ENCODE measurements at regions not wholly inside any gene's neighbourhood (a gene's known extent, or its start where the extent isn't known, plus 50 kb on each side); places are given as distances from the start of the nearest gene placed in this dataset.
A peak's percentile ranks its signal among the peaks of the same experiment; 100 is the strongest.

GRCh38 chr14:97413966-97414717 lies 617.0 kb downstream of the VRK1 start:
- no peaks in the 10 kb centered on the region for H3K36me3 Mint-ChIP-seq (ENCODE audit: low read depth)
- H3K27ac Mint-ChIP-seq = no peak overlapping the region
- DNase-seq = no peak
- CTCF ChIA-PET = interaction anchor here (0.7 kb wide), 1 partner anchor 1735 kb away, joined by 3 read pairs; no protein-coding TSS in a partner anchor
- no peaks in the 10 kb centered on the region for H3K9me3 Mint-ChIP-seq
- peaks cover 6% of the 10 kb centered on the region for H3K27me3 Mint-ChIP-seq (ENCODE audit: low read depth)
- intact Hi-C loops (cut with micrococcal nuclease) = loop anchor here (5.0 kb wide), 1 partner anchor 288 kb away; no protein-coding TSS in a partner anchor
- no peak overlapping the region for H3K4me3 Mint-ChIP-seq
- H3K4me1 Mint-ChIP-seq (ENCODE audit: low read depth) = peaks cover 11% of the 10 kb centered on the region

DNA sequence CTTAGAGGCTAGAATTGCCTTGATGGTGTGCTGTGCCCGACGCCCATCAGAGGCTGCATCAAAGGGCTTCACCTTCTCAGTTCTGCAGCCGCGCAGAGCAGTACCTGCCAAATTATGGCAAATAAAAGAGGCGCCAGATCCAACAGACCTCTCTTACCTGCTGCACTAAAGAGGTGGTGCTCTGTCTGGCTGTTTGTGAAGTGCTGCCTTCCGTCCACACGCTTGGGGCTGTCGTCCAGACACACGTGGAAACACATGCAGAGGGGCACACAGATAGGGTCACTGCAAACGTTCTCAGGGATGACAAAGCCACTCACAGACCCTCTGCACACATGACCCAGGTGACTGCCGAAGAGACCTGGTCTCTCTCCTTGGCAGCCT lies 617.5 kb downstream of the VRK1 start:
- Mint-ChIP-seq H3K4me1 (ENCODE audit: low read depth) (peaks cover 5% of the 10 kb centered on the region), H3K27ac (no peak overlapping the region)

GRCh38 chr14:97415907-97416306 lies 618.7 kb downstream of the VRK1 start:
- Mint-ChIP-seq H3K9me3 (no peaks in the 10 kb centered on the region), H3K4me3 (no peak overlapping the region), H3K4me1 (ENCODE audit: low read depth) (peaks cover 2% of the 10 kb centered on the region), H3K27me3 (ENCODE audit: low read depth) (peaks cover 6% of the 10 kb centered on the region), H3K27ac (no peak overlapping the region), H3K36me3 (ENCODE audit: low read depth) (no peaks in the 10 kb centered on the region)
- CTCF ChIA-PET = no interaction called here
- intact Hi-C loops (cut with micrococcal nuclease) = no loop called here
- DNase-seq = no peak

More for the DNA sequence above, 617.5 kb downstream of the VRK1 start:
- H3K27me3 Mint-ChIP-seq (ENCODE audit: low read depth) = peaks cover 6% of the 10 kb centered on the region
- no peak for DNase-seq
- no peak overlapping the region for H3K4me3 Mint-ChIP-seq
- no peaks in the 10 kb centered on the region for H3K36me3 Mint-ChIP-seq (ENCODE audit: low read depth)
- CTCF ChIA-PET = interaction anchor here (0.6 kb wide), 1 partner anchor 53 kb away, joined by 3 read pairs; no protein-coding TSS in a partner anchor
- H3K9me3 Mint-ChIP-seq = no peaks in the 10 kb centered on the region
- intact Hi-C loops (cut with micrococcal nuclease) = loop anchor here (5.0 kb wide), 1 partner anchor 288 kb away; no protein-coding TSS in a partner anchor

- no peaks in the 10 kb centered on the region for H3K36me3 Mint-ChIP-seq (ENCODE audit: low read depth)
- H3K27me3 Mint-ChIP-seq (ENCODE audit: low read depth) = peaks cover 6% of the 10 kb centered on the region
- H3K4me1 Mint-ChIP-seq (ENCODE audit: low read depth) = peaks cover 2% of the 10 kb centered on the region
- DNase-seq = no peak
- no peak overlapping the region for H3K27ac Mint-ChIP-seq
- no peaks in the 10 kb centered on the region for H3K9me3 Mint-ChIP-seq
- intact Hi-C loops (cut with micrococcal nuclease) = no loop called here
- no peak overlapping the region for H3K4me3 Mint-ChIP-seq
- CTCF ChIA-PET = no interaction called here
Measured at GRCh38 chr14:97416550-97416949, 619.4 kb downstream of the VRK1 start.

DNA sequence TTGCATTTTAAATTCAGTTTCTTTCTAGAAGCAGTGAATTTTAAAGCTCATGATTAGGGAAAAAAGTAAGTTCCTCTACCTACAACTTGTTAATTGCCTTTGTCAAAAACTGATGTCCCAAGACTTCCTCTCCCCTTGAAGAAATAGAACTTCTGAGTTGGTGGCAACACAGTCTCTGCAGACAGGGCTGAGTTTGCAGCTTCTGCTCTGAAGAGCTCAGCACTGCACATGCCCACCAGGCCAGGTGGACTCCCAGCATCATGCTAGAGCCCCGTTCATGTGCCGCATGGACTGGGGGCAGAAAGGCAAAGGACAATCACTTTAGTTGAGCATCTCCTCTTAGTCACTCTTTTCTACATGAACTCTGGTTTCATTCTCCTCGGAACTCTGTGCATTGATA lies 620.1 kb downstream of the VRK1 start:
- H3K27ac Mint-ChIP-seq = no peak overlapping the region
- intact Hi-C loops (cut with micrococcal nuclease) = no loop called here
- DNase-seq = no peak
- CTCF ChIA-PET = no interaction called here
- H3K9me3 Mint-ChIP-seq = no peaks in the 10 kb centered on the region
- H3K4me3 Mint-ChIP-seq = no peak overlapping the region
- peaks cover 2% of the 10 kb centered on the region for H3K4me1 Mint-ChIP-seq (ENCODE audit: low read depth)
- H3K36me3 Mint-ChIP-seq (ENCODE audit: low read depth) = no peaks in the 10 kb centered on the region
- H3K27me3 Mint-ChIP-seq (ENCODE audit: low read depth) = peaks cover 6% of the 10 kb centered on the region

GRCh38 chr14:97420211-97420610 lies 623.0 kb downstream of the VRK1 start:
- H3K9me3 Mint-ChIP-seq = no peaks in the 10 kb centered on the region
- H3K27ac Mint-ChIP-seq = no peak overlapping the region
- peaks cover 2% of the 10 kb centered on the region for H3K4me1 Mint-ChIP-seq (ENCODE audit: low read depth)
- no peaks in the 10 kb centered on the region for H3K27me3 Mint-ChIP-seq (ENCODE audit: low read depth)
- CTCF ChIA-PET = no interaction called here
- intact Hi-C loops (cut with micrococcal nuclease) = no loop called here
- no peak for DNase-seq
- H3K4me3 Mint-ChIP-seq = no peak overlapping the region
- no peaks in the 10 kb centered on the region for H3K36me3 Mint-ChIP-seq (ENCODE audit: low read depth)

- no peak overlapping the region for H3K27ac Mint-ChIP-seq
- H3K4me1 Mint-ChIP-seq (ENCODE audit: low read depth) = no peaks in the 10 kb centered on the region
- DNase-seq = peak; percentile 7
- H3K4me3 Mint-ChIP-seq = no peak overlapping the region
- H3K36me3 Mint-ChIP-seq (ENCODE audit: low read depth) = no peaks in the 10 kb centered on the region
- H3K9me3 Mint-ChIP-seq = no peaks in the 10 kb centered on the region
- H3K27me3 Mint-ChIP-seq (ENCODE audit: low read depth) = no peaks in the 10 kb centered on the region
- CTCF ChIA-PET = no interaction called here
- intact Hi-C loops (cut with micrococcal nuclease) = no loop called here
Measured at GRCh38 chr14:97426776-97427175, 629.6 kb downstream of the VRK1 start.

DNA sequence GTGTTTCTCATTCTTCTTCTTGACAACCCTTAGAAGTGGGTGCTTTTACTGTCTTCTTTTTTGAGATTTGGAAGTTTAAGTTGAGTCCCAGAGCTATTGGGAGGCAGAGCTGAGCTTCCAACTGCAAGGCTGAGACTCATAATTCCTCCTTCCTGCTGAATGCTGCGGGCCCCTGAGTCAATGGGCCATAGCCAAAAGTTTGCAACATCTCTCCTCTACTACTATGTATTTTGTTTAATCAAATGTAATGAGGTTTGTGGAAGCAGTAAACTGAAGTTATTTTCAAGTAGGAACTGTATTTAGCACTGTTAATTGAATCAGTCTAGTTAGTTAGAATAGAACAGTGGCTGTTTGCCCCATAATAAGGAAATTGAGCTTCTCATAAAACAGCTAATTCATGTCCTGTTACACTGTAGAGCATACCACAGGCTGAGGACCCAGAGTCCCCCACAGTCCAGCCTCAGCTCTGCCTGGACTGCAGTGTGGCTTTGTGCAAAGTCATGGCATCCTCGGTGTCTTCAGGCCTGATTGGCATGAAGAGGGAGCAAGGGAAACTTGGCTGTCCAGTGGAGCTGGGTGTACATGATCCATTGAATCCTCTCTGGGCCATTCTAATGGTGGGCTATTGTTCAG lies 631.7 kb downstream of the VRK1 start:
- DNase-seq = no peak
- Mint-ChIP-seq H3K36me3 (ENCODE audit: low read depth) (no peaks in the 10 kb centered on the region), H3K4me3 (no peak overlapping the region), H3K4me1 (ENCODE audit: low read depth) (no peaks in the 10 kb centered on the region), H3K27me3 (ENCODE audit: low read depth) (no peaks in the 10 kb centered on the region), H3K9me3 (no peaks in the 10 kb centered on the region), H3K27ac (no peak overlapping the region)
- intact Hi-C loops (cut with micrococcal nuclease) = no loop called here
- CTCF ChIA-PET = no interaction called here

DNA sequence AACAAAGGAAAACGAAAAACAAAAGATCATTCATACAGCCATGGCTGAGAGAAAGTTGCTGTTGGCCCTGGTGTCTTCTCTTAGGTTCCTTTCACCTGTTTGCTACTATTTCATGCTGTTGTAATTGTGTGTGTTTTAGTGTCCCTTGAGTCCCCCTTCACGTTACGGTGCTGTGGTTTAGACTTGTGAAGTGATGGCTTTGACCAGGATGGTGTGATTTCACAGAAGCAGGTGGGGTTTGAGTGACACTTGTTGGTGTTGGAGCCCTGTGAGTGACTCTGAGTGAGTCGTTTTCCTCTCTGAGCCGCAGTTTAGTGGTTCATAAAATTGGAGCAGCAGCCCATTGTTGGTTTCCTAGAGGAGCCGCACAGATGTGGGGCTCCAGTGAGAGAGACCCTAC lies 635.4 kb downstream of the VRK1 start:
- Mint-ChIP-seq H3K27ac (no peak overlapping the region), H3K9me3 (no peaks in the 10 kb centered on the region), H3K4me3 (no peak overlapping the region), H3K4me1 (ENCODE audit: low read depth) (no peaks in the 10 kb centered on the region), H3K36me3 (ENCODE audit: low read depth) (no peaks in the 10 kb centered on the region), H3K27me3 (ENCODE audit: low read depth) (no peaks in the 10 kb centered on the region)
- CTCF ChIA-PET = no interaction called here
- intact Hi-C loops (cut with micrococcal nuclease) = no loop called here
- no peak for DNase-seq

- DNase-seq = no peak
- H3K36me3 Mint-ChIP-seq (ENCODE audit: low read depth) = no peaks in the 10 kb centered on the region
- H3K9me3 Mint-ChIP-seq = no peaks in the 10 kb centered on the region
- CTCF ChIA-PET = no interaction called here
- H3K27ac Mint-ChIP-seq = peak overlapping the region; percentile 80
- H3K4me1 Mint-ChIP-seq (ENCODE audit: low read depth) = peaks cover 15% of the 10 kb centered on the region
- intact Hi-C loops (cut with micrococcal nuclease) = no loop called here
- H3K27me3 Mint-ChIP-seq (ENCODE audit: low read depth) = no peaks in the 10 kb centered on the region
- H3K4me3 Mint-ChIP-seq = no peak overlapping the region
Measured at GRCh38 chr14:97441740-97442362, 644.7 kb downstream of the VRK1 start.

- CTCF ChIA-PET = no interaction called here
- DNase-seq = peak; percentile 30
- H3K4me3 Mint-ChIP-seq = no peak overlapping the region
- H3K9me3 Mint-ChIP-seq = no peaks in the 10 kb centered on the region
- H3K27ac Mint-ChIP-seq = peak overlapping the region; percentile 80
- H3K27me3 Mint-ChIP-seq (ENCODE audit: low read depth) = no peaks in the 10 kb centered on the region
- peaks cover 15% of the 10 kb centered on the region for H3K4me1 Mint-ChIP-seq (ENCODE audit: low read depth)
- intact Hi-C loops (cut with micrococcal nuclease) = no loop called here
- H3K36me3 Mint-ChIP-seq (ENCODE audit: low read depth) = no peaks in the 10 kb centered on the region
Measured at GRCh38 chr14:97442363-97442762, 645.2 kb downstream of the VRK1 start.

- Mint-ChIP-seq H3K4me1 (ENCODE audit: low read depth) (peaks cover 15% of the 10 kb centered on the region), H3K4me3 (no peak overlapping the region), H3K9me3 (no peaks in the 10 kb centered on the region), H3K36me3 (ENCODE audit: low read depth) (no peaks in the 10 kb centered on the region), H3K27ac (no peak overlapping the region), H3K27me3 (ENCODE audit: low read depth) (no peaks in the 10 kb centered on the region)
- CTCF ChIA-PET = interaction anchor here (1.2 kb wide), 1 partner anchor 15 kb away, joined by 6 read pairs; no protein-coding TSS in a partner anchor
- no peak for DNase-seq
- intact Hi-C loops (cut with micrococcal nuclease) = no loop called here
Measured at GRCh38 chr14:97443412-97443811, 646.2 kb downstream of the VRK1 start.

Data from activated naive CD4-positive, alpha-beta T cell treated with anti-CD3 and anti-CD28 coated beads for 36 hours (primary cell).